Mesodermal cell (in vitro differentiated cells): ENCODE measurements at regions not wholly inside any gene's neighbourhood (a gene's known extent, or its start where the extent isn't known, plus 50 kb on each side); places are given as distances from the start of the nearest gene placed in this dataset.

ENCODE experiments used
- H3K27ac ChIP-seq: 2 replicates; pipeline ENCODE4 v1.7.0; 2013; ENCODE audit warnings: mild to moderate bottlenecking, low read depth, low read length, moderate library complexity; ENCODE audit not compliant: severe bottlenecking
- H3K36me3 ChIP-seq: 2 replicates; pipeline ENCODE4 v1.7.1; 2013; ENCODE audit warnings: mild to moderate bottlenecking, low read length, moderate library complexity; ENCODE audit not compliant: control insufficient read depth, insufficient read depth
- H3K4me1 ChIP-seq: one replicate; pipeline ENCODE4 v1.7.1; 2013; ENCODE audit warnings: mild to moderate bottlenecking, low read length; ENCODE audit not compliant: insufficient read depth, control insufficient read depth, poor library complexity, severe bottlenecking
- H3K4me3 ChIP-seq: 2 replicates; pipeline ENCODE4 v1.7.0; 2013; ENCODE audit warnings: low read length, control low read depth, mild to moderate bottlenecking; ENCODE audit not compliant: insufficient read depth, poor library complexity, severe bottlenecking; ENCODE audit errors: extremely low read depth
- H3K9me3 ChIP-seq: 2 replicates; pipeline ENCODE4 v1.7.1; 2013; ENCODE audit warnings: mild to moderate bottlenecking, low read length, moderate library complexity; ENCODE audit not compliant: control insufficient read depth
- WGBS, 2 experiments: methylation state at CpG; one replicate each; pipeline ENCODE4 v1.1.5; 2013; ENCODE audit warnings: missing lambda C conversion rate in 2 of 2; ENCODE audit not compliant: insufficient coverage in 2 of 2; 5-methylcytosine and 5-hydroxymethylcytosine counted together

DNA sequence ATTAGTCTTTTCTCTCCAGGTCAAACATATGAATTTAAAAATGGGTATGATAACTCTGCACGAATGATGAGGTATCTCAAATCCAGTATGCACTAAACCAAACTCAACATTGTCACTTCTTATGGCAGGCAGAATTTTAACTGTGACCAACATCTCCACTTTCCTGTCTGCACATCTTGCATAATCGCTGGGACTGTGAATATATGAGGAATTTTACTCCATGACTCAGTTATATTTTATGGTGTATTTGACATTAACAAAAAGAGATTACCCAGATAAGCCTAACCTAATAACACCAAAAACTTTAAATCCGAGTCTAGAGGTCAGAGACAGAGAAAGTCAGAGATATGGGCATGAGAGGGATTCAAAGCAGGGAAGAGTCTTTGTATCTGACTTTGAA, 454.5 kb upstream of the SEMA3D start:
- Histone ChIP-seq H3K4me1 (no peaks in the 10 kb centered on the region), H3K9me3 (no peaks in the 10 kb centered on the region), H3K27ac (no peak overlapping the region), H3K36me3 (no peaks in the 10 kb centered on the region), H3K4me3 (no peak overlapping the region)
- no CpG with 5 or more reads among the region's 3 CpGs for WGBS, 2 experiments

DNA sequence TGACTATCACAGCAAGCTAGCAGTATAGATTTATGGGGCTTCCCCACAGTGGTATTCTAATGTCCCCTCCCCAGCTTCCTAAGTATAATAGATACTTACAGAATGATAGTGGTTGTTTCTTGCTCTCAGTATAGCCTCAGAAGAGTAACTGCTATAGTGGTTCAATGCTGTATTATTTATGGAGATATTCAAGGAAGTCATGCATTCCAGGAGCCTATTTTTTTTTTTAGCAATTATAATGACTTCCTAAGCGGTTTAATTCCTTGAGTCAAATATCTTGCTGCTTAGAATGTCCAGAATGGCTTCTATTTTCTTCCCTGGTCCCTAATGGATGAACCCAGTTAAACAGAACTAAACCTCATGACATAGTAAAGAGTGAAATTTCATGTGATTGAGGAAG, 451.5 kb upstream of the SEMA3D start:
- Histone ChIP-seq H3K4me3 (no peak overlapping the region), H3K9me3 (no peaks in the 10 kb centered on the region), H3K36me3 (no peaks in the 10 kb centered on the region), H3K27ac (no peak overlapping the region), H3K4me1 (no peaks in the 10 kb centered on the region)
- whole genome bisulfite sequencing, 2 experiments = no CpG with 5 or more reads among the region's 1 CpG

DNA sequence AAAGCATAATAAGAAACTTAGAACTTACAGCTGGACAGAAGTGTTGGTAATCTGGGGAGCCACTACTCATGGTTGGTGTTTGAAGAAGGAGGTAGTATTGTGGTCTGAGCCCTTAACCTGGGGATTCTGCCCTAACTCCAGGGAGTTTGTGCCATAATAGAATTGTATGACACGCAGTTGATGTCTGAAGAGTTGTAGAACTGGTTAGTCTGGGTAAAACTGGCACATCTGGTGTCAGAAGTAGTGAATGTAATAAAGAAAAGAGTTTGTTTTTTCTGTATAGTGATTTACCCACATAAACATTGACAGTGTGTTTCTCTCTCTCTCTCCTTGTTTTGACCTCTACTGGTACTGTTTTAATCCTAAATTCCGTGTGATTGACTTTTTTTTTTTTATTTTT, 448.1 kb upstream of the SEMA3D start:
- WGBS, 2 experiments = 100% methylated on average over 1 to 2 of the region's 2 CpGs
- H3K9me3 ChIP-seq = no peaks in the 10 kb centered on the region
- peaks cover 8% of the 10 kb centered on the region for H3K4me1 ChIP-seq
- no peak overlapping the region for H3K4me3 ChIP-seq
- H3K27ac ChIP-seq = no peak overlapping the region
- H3K36me3 ChIP-seq = no peaks in the 10 kb centered on the region

DNA sequence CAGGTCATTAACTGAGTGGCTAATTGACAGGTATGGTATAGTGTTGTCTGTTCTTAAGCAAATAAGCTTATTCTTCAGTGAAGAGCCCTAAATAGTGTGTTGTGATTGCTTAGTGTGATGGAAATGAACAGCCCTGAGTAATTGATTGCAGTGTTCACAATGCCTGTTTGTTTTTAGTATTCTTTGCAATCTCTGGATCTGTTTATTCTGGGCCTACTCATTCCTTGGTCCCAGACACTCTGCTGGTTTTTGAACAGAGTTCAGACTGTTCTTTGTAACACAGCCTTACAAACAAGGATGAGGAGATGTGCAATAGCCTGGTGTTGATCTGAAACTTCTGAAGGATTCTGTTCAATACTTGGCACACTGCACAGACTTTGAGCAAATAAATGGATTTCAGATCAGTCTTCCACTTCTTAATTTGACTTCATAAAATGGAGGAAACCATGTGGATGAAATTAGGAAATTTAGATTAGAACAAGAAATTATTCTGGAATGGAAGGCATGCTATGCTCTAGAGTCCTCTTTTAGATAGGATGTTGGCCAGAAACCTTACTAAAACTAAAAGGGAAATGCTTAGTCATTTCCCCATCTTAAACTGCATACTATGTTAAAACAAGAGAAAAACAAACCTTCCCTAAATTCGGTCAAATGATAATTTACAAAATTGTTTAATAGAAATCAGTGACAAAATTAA, 444.2 kb upstream of the SEMA3D start:
- H3K4me1 ChIP-seq = peaks cover 12% of the 10 kb centered on the region
- H3K36me3 ChIP-seq = no peaks in the 10 kb centered on the region
- no peak overlapping the region for H3K4me3 ChIP-seq
- WGBS, 2 experiments = no CpG with 5 or more reads among the region's 1 CpG
- H3K9me3 ChIP-seq = no peaks in the 10 kb centered on the region
- peak overlapping the region; percentile 87 for H3K27ac ChIP-seq

DNA sequence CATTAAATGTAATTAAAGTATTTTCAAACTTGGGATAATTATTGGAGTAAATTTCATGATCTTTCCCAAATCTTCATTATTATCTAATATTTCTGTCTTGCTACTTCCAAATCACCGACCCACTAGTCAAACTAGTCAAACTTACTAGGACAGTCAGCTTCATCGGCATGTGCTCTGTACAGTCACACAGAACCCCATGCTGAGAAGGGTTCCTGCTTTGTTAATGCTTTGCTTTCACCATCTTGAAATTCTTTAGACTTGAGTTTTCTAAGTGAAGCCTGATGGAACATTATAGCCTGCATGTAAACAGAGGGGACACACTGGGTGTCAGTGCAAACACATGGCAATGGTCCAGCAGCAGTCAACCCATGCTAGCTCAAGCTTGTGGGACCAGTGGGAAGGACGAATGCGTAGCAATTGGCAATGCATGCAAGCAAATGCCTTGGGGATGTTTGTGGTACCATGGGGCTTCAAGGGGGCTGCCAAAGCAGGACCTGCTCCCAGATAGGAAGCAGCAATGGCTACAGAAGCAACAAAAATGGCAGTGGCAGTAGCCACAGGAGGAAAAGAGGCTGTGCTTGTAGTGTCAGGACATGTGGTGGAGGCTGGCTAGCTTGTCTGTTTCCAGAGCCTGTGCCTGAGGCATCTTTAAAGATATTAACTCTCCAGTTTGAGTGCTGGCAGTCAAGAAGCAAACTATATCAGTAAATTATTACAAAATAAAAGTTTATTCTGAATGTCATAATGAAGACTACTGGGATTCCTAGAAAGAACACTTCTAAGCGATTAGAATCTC, 441.1 kb upstream of the SEMA3D start:
- WGBS, 2 experiments = 92 to 93% methylated on average over 3 of the region's 5 CpGs
- H3K36me3 ChIP-seq = no peaks in the 10 kb centered on the region

DNA sequence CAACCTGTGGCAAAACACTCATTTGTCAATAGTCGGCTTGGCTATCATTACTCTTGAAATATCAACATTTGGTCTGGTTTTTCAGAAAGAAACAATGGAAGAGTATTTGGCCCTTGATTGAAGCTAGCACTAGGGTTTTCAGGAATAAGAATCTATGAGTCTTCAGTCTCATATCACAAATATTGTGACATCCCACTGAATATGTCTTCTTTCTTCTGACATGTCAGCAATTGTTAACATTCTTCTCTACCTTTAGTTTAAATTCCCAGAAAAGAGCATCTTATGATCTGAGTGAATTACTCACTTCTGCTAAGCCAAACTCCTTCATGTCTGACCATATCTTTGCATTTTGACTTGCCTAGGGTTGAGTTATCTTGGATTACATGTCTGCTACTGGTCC, 435.2 kb upstream of the SEMA3D start:
- no CpG with 5 or more reads among the region's 1 CpG for WGBS, 2 experiments
- no peak overlapping the region for H3K4me3 ChIP-seq
- no peak overlapping the region for H3K27ac ChIP-seq
- H3K36me3 ChIP-seq = no peaks in the 10 kb centered on the region
- no peaks in the 10 kb centered on the region for H3K4me1 ChIP-seq
- H3K9me3 ChIP-seq = no peaks in the 10 kb centered on the region

More for the DNA sequence above, 441.1 kb upstream of the SEMA3D start:
- no peak overlapping the region for H3K27ac ChIP-seq
- no peak overlapping the region for H3K4me3 ChIP-seq
- peaks cover 12% of the 10 kb centered on the region for H3K4me1 ChIP-seq
- no peaks in the 10 kb centered on the region for H3K9me3 ChIP-seq

DNA sequence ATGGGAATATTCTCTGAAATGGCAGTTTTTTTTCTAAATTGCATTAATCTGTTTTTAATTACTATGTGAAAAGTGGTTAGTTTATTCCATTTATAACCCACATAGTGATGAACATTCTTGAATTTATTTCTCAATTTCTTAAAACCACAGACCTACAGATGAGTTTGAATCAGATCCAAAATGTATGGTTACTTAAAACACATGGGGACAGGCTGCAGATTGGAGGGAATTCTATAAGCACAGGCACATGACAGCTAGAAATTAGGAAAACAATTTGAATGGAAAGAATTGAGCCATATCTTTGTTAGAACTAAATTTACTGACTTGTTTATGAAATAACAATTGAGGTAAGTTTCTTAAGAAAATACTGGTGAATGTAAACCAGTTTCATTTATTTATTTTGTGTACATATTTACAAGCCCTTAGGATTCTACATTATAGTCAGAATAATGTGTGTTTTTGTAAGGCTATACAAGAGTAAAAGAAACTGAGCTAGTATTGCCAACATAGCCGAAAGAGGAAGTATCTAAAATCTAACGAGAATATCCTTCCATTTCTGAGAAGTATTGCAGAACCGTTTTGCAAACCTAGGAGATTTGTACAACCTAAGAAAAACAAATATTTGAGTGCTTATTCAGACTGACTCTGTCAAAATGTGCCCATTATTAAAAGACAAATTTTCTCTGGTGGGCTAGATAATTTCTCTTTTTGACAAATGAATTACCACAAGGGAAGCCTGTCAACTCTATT, 434.3 kb upstream of the SEMA3D start:
- no peaks in the 10 kb centered on the region for H3K9me3 ChIP-seq
- H3K27ac ChIP-seq = no peak overlapping the region
- no peaks in the 10 kb centered on the region for H3K36me3 ChIP-seq
- 80 to 100% methylated on average over 1 to 2 of the region's 3 CpGs for WGBS, 2 experiments
- H3K4me1 ChIP-seq = no peaks in the 10 kb centered on the region
- H3K4me3 ChIP-seq = no peak overlapping the region

DNA sequence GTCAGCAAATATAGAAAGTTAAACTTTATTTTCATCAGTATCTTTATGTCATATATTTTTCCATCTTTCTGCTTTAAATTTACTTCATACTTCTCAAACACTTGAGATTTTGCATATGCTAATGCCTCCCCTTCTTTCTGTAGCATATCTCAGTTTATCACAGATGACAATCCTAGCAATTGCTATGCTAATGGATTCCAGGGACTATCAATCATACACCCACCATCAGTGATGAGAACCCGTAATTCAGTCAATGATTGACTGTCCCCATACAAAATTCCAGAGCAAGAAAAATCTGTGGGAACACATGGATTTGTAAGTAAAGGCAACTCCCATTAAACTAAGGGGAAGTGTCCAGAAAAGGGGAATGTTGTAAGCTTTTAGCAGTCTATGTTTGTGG, 432.4 kb upstream of the SEMA3D start:
- H3K27ac ChIP-seq = no peak overlapping the region
- no peak overlapping the region for H3K4me3 ChIP-seq
- H3K9me3 ChIP-seq = no peaks in the 10 kb centered on the region
- H3K4me1 ChIP-seq = no peaks in the 10 kb centered on the region
- WGBS, 2 experiments = no CpG with 5 or more reads among the region's 1 CpG
- no peaks in the 10 kb centered on the region for H3K36me3 ChIP-seq

DNA sequence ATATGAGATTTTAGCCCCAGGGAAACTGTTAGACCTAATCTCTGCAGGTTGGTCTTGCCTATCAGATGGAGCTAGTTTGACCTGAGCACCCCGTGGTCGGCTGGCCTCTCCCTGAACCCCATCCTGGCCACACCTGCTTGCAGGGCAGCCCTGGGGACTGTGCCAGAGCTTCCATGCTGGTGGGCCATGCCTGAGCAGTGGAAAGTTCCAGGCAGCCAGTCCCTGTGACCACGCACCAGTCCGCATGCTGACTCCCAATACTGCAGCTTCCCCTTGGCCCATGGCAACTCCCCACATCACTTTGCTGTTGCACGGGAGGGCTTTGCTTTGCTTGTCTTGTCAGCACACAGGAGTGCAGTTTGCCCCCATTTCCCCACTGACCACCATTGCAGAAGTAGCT, 427.8 kb upstream of the SEMA3D start:
- H3K4me3 ChIP-seq = no peak overlapping the region
- H3K36me3 ChIP-seq = no peaks in the 10 kb centered on the region
- WGBS, 2 experiments = 96 to 97% methylated on average over 5 of the region's 5 CpGs
- H3K27ac ChIP-seq = no peak overlapping the region
- no peaks in the 10 kb centered on the region for H3K4me1 ChIP-seq
- H3K9me3 ChIP-seq = no peaks in the 10 kb centered on the region

DNA sequence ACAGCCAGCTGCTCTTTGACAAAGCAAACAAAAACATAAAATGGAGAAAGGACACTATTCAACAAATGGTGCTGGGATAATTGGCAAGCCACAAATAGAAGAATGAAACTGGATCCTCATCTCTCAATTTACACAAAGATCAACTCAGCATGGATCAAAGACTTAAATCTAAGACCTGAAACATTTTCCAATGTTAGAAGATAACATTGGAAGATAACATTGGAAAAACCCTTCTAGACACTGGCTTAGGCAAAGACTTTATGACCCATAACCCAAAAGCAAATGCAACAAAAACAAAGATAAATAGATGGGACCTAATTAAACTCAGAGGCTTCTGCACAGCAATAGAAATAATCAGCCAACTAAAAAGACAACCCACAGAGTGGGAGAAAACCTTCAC, 425.7 kb upstream of the SEMA3D start:
- Histone ChIP-seq H3K36me3 (no peaks in the 10 kb centered on the region), H3K9me3 (no peaks in the 10 kb centered on the region), H3K4me3 (no peak overlapping the region), H3K27ac (no peak overlapping the region), H3K4me1 (no peaks in the 10 kb centered on the region)

DNA sequence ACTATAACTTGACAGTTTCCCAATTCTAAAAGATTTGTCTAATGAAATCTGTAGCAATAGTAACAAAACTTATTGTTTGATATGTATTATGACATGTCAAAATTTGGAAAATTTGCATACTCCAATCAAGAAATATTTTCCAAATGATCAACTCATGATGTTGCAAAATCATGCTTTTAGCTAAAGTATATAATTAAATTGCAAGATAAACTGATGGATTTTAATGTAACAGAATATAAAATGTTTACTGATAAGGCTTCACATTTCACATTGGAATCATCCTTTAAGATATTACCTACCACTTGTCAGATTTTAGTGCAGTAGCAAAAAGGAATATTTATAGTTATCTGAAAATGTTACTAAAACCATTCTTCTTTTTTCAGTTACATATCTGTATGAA, 421.9 kb upstream of the SEMA3D start:
- no peaks in the 10 kb centered on the region for H3K9me3 ChIP-seq
- no peak overlapping the region for H3K27ac ChIP-seq
- H3K36me3 ChIP-seq = no peaks in the 10 kb centered on the region
- H3K4me3 ChIP-seq = no peak overlapping the region
- no peaks in the 10 kb centered on the region for H3K4me1 ChIP-seq
